ENCODE measurements at regions not wholly inside any gene's neighbourhood (a gene's known extent, or its start where the extent isn't known, plus 50 kb on each side); places are given as distances from the start of the nearest gene placed in this dataset.
"Not testable (repeated sequence)": the region's sequence is repeated elsewhere in the genome, so short reads cannot be mapped to it uniquely, and the experiment has no call there.

GRCh38 chr2:39487398-39488250, 50.5 kb upstream of the MAP4K3 start:
- DNase-seq, result no peak

- no peak for DNase-seq
Observed at GRCh38 chr2:39488450-39488849, 51.4 kb upstream of the MAP4K3 start.

- no peak for DNase-seq
Observed at GRCh38 chr2:39490586-39490985, 53.5 kb upstream of the MAP4K3 start.

GRCh38 chr2:39491653-39492052, 54.6 kb upstream of the MAP4K3 start:
- DNase-seq, result no peak

GRCh38 chr2:39492095-39492590, 55.1 kb upstream of the MAP4K3 start:
- no peak for DNase-seq

GRCh38 chr2:39492716-39493115, 55.6 kb upstream of the MAP4K3 start:
- no peak for DNase-seq

GRCh38 chr2:39494784-39495251, 57.7 kb upstream of the MAP4K3 start:
- DNase-seq, result no peak

- DNase-seq, result no peak
Observed at GRCh38 chr2:39497082-39497801, 60.2 kb upstream of the MAP4K3 start.

- not testable (repeated sequence) for DNase-seq
Observed at GRCh38 chr2:39498176-39498575, 61.1 kb upstream of the MAP4K3 start.

GRCh38 chr2:39498786-39499185, 61.7 kb upstream of the MAP4K3 start:
- DNase-seq, result no peak

- no peak for DNase-seq
Observed at GRCh38 chr2:39499336-39499735, 62.3 kb upstream of the MAP4K3 start.

GRCh38 chr2:39501412-39501811, 64.3 kb upstream of the MAP4K3 start:
- no peak for DNase-seq

- no peak for DNase-seq
Observed at GRCh38 chr2:39503277-39503676, 66.2 kb upstream of the MAP4K3 start.

- no peak for DNase-seq
Observed at GRCh38 chr2:39504790-39505335, 67.8 kb upstream of the MAP4K3 start.

GRCh38 chr2:39506215-39506614, 69.1 kb upstream of the MAP4K3 start:
- no peak for DNase-seq

GRCh38 chr2:39508198-39508597, 71.1 kb upstream of the MAP4K3 start:
- DNase-seq, result no peak

- DNase-seq, result no peak
Observed at GRCh38 chr2:39510140-39510539, 73.1 kb upstream of the MAP4K3 start.

GRCh38 chr2:39511219-39511604, 74.1 kb upstream of the MAP4K3 start:
- no peak for DNase-seq

GRCh38 chr2:39511605-39512433, 74.7 kb upstream of the MAP4K3 start:
- DNase-seq, result no peak

- DNase-seq, result no peak
Observed at GRCh38 chr2:39512434-39512935, 75.4 kb upstream of the MAP4K3 start.

GRCh38 chr2:39512941-39513340, 75.9 kb upstream of the MAP4K3 start:
- DNase-seq, result no peak

- peak; percentile 25 for DNase-seq
Observed at GRCh38 chr2:39513641-39514094, 76.6 kb upstream of the MAP4K3 start.
